Naive thymus-derived CD4-positive, alpha-beta T cell (primary cell): ENCODE measurements at regions not wholly inside any gene's neighbourhood (a gene's known extent, or its start where the extent isn't known, plus 50 kb on each side); places are given as distances from the start of the nearest gene placed in this dataset.

Experiments used
- ATAC-seq: fragments of 150-1000 bp; cut with Tn5 transposase; 2 replicates; pipeline ENCODE4 v1.10.0; 2021; ENCODE audit warnings: mild to moderate bottlenecking, moderate library complexity
- CTCF ChIA-PET: fragments of 350-600 bp; sonication (Branson Sonifier 250); formaldehyde crosslinking; loops from one replicate; lab custom pipeline; 2021; ENCODE audit warnings: antibody characterized with exemption; lab: Charles Lee
- POLR2A ChIA-PET: fragments of 350-600 bp; sonication (Branson Sonifier 250); formaldehyde crosslinking; loops from one replicate; lab custom pipeline; 2021; ENCODE audit warnings: antibody characterized with exemption, inconsistent platforms; lab: Charles Lee
- DNase-seq, 9 donors: peaks; one replicate each; pipeline versions ENCODE4 v3.0.0 to v3.0.0-alpha.2; 2020 to 2022; ENCODE audit warnings: mixed read lengths in 1 of 9
- H3K27ac ChIP-seq: one replicate; pipeline ENCODE4 v1.7.0; 2013; ENCODE audit warnings: mild to moderate bottlenecking, low read depth, low read length, moderate library complexity
- H3K27me3 ChIP-seq, 2 donors: one replicate each; pipeline ENCODE4 v1.7.0; 2013; ENCODE audit warnings: low read length in 2 of 2, mild to moderate bottlenecking in 2 of 2, moderate library complexity in 2 of 2; ENCODE audit not compliant: control insufficient read depth in 2 of 2, insufficient read depth in 2 of 2
- H3K36me3 ChIP-seq, 3 experiments: 1 replicate in 2 of 3; 2 replicates in 1 of 3; pipeline ENCODE4 v1.7.0; 2013; ENCODE audit warnings: low read length in 3 of 3, mild to moderate bottlenecking in 3 of 3, moderate library complexity in 1 of 3; ENCODE audit not compliant: insufficient read depth in 3 of 3, control insufficient read depth in 2 of 3
- H3K4me1 ChIP-seq, 2 donors: one replicate each; pipeline ENCODE4 v1.7.0; 2013; ENCODE audit warnings: low read length in 2 of 2, mild to moderate bottlenecking in 2 of 2, moderate library complexity in 1 of 2; ENCODE audit not compliant: control insufficient read depth in 2 of 2, insufficient read depth in 2 of 2
- H3K4me3 ChIP-seq: 2 replicates; pipeline ENCODE4 v1.7.0; 2013; ENCODE audit warnings: mild to moderate bottlenecking, low read length
- H3K9me3 ChIP-seq, 3 experiments: 1 replicate in 2 of 3; 2 replicates in 1 of 3; pipeline ENCODE4 v1.7.0; 2013; ENCODE audit warnings: low read length in 3 of 3; ENCODE audit not compliant: control insufficient read depth in 2 of 3
- H3K27ac Mint-ChIP-seq, 9 donors: one replicate each; pipeline ENCODE4 v1.8.0; 2020 to 2022; ENCODE audit warnings: mixed read lengths in 9 of 9, mild to moderate bottlenecking in 8 of 9, moderate library complexity in 5 of 9, inconsistent platforms in 2 of 9
- H3K27me3 Mint-ChIP-seq, 5 donors: one replicate each; pipeline ENCODE4 v1.8.0; 2021 to 2022; ENCODE audit warnings: mixed read lengths in 5 of 5, mild to moderate bottlenecking in 1 of 5
- H3K36me3 Mint-ChIP-seq, 5 donors: one replicate each; pipeline ENCODE4 v1.8.0; 2020 to 2022; ENCODE audit warnings: mixed read lengths in 5 of 5, mild to moderate bottlenecking in 3 of 5, inconsistent platforms in 1 of 5
- H3K4me1 Mint-ChIP-seq, 7 donors: one replicate each; pipeline ENCODE4 v1.8.0; 2020 to 2022; ENCODE audit warnings: mixed read lengths in 7 of 7, mild to moderate bottlenecking in 3 of 7, inconsistent platforms in 1 of 7
- H3K4me3 Mint-ChIP-seq, 10 donors: one replicate each; pipeline ENCODE4 v1.8.0; 2020 to 2022; ENCODE audit warnings: mild to moderate bottlenecking in 10 of 10, mixed read lengths in 10 of 10, moderate library complexity in 6 of 10, inconsistent platforms in 2 of 10
- H3K9me3 Mint-ChIP-seq, 11 donors: one replicate each; pipeline ENCODE4 v1.8.0; 2020 to 2022; ENCODE audit warnings: mixed read lengths in 11 of 11, mild to moderate bottlenecking in 4 of 11, inconsistent platforms in 1 of 11, moderate library complexity in 1 of 11
- intact Hi-C, 2 donors: fragments of 100-400 bp; cut with micrococcal nuclease; formaldehyde crosslinking; loops; one replicate each; pipeline ENCODE4 v1.15.1; 2023

- H3K9me3 ChIP-seq, result no peaks in the 10 kb centered on the region
- Mint-ChIP-seq H3K4me3 (peak overlapping the region in 8 of 10 donors; percentile 52 to 82 (median 66)), H3K4me1 (peaks cover 23 to 67% (median 40%) of the 10 kb centered on the region in 7 donors), H3K27me3 (no peaks in the 10 kb centered on the region), H3K36me3 (peaks cover 0 to 13% (median 0%) of the 10 kb centered on the region in 5 donors), H3K9me3 (peaks cover 0 to 6% (median 0%) of the 10 kb centered on the region in 11 donors), H3K27ac (peak overlapping the region; percentile 88 to 99 (median 97))
- POLR2A ChIA-PET, result interaction anchor here (0.6 to 1.9 kb wide), 12 partner anchors 12 to 239 kb away, joined by 3 to 20 read pairs (median 4); partner anchors contain the start of gene TNFAIP3
- DNase-seq, result peak in 2 of 9 donors; percentile 31 to 33
- peaks cover 26 to 37% of the 10 kb centered on the region in 2 donors for H3K4me1 ChIP-seq
- CTCF ChIA-PET, result interaction anchor here (0.6 to 4.1 kb wide), 27 partner anchors 8 to 636 kb away, joined by 3 to 37 read pairs (median 5); partner anchors contain the start of gene TNFAIP3
- ATAC-seq, result no peak
- intact Hi-C loops, result loop anchor here (1.0 to 5.0 kb wide), 14 partner anchors 9 to 401 kb away; partner anchors contain the start of gene TNFAIP3 (in 2 of the 2)
- no peaks in the 10 kb centered on the region for H3K36me3 ChIP-seq
- no peak overlapping the region for H3K4me3 ChIP-seq
- H3K27me3 ChIP-seq, result no peaks in the 10 kb centered on the region
- peak overlapping the region; percentile 79 for H3K27ac ChIP-seq
These were observed 158.6 kb upstream of the TNFAIP3 start for GRCh38 chr6:137708481-137708880.

GRCh38 chr6:137709424-137710236 lies 157.4 kb upstream of the TNFAIP3 start:
- H3K4me3 ChIP-seq, result no peak overlapping the region
- Mint-ChIP-seq H3K4me3 (peak overlapping the region in 7 of 10 donors; percentile 5 to 39 (median 19)), H3K9me3 (peaks cover 0 to 10% (median 0%) of the 10 kb centered on the region in 11 donors), H3K27ac (peak overlapping the region; percentile 69 to 99 (median 97)), H3K27me3 (no peaks in the 10 kb centered on the region), H3K36me3 (peaks cover 0 to 20% (median 0%) of the 10 kb centered on the region in 5 donors), H3K4me1 (peaks cover 28 to 75% (median 48%) of the 10 kb centered on the region in 7 donors)
- H3K27me3 ChIP-seq, result no peaks in the 10 kb centered on the region
- ATAC-seq, result no peak
- H3K27ac ChIP-seq, result peak overlapping the region; percentile 79
- DNase-seq, result peak in 1 of 9 donors; percentile 6
- H3K9me3 ChIP-seq, result no peaks in the 10 kb centered on the region
- intact Hi-C loops, result loop anchor here (2.0 to 10.0 kb wide), 4 partner anchors 59 to 1065 kb away; partner anchors contain the start of genes CCDC28A (in 1 of the 2) and HEBP2 (in 1 of the 2)
- no peaks in the 10 kb centered on the region for H3K36me3 ChIP-seq
- CTCF ChIA-PET, result interaction anchor here (0.5 to 4.1 kb wide), 11 partner anchors 89 to 593 kb away, joined by 3 to 37 read pairs (median 7); partner anchors contain the start of gene TNFAIP3
- peaks cover 26 to 38% of the 10 kb centered on the region in 2 donors for H3K4me1 ChIP-seq
- POLR2A ChIA-PET, result interaction anchor here (0.6 to 1.9 kb wide), 4 partner anchors 60 to 209 kb away, joined by 3 to 20 read pairs (median 4); partner anchors contain the start of gene TNFAIP3

- H3K4me1 Mint-ChIP-seq, result peaks cover 39 to 75% (median 62%) of the 10 kb centered on the region in 7 donors
- peaks cover 35 to 53% of the 10 kb centered on the region in 2 donors for H3K4me1 ChIP-seq
- POLR2A ChIA-PET, result interaction anchor here (0.7 to 1.5 kb wide), 3 partner anchors 82 to 155 kb away, joined by 3 to 8 read pairs (median 4); partner anchors contain the start of gene TNFAIP3
These were observed 155.1 kb upstream of the TNFAIP3 start for GRCh38 chr6:137711972-137712371.

GRCh38 chr6:137712587-137712986 lies 154.5 kb upstream of the TNFAIP3 start:
- Histone ChIP-seq H3K36me3 (no peaks in the 10 kb centered on the region), H3K4me3 (no peak overlapping the region), H3K27ac (no peak overlapping the region), H3K9me3 (no peaks in the 10 kb centered on the region), H3K4me1 (peaks cover 35 to 53% of the 10 kb centered on the region in 2 donors), H3K27me3 (no peaks in the 10 kb centered on the region)
- DNase-seq (no peak), ATAC-seq (no peak)
- Mint-ChIP-seq H3K36me3 (peaks cover 0 to 29% (median 5%) of the 10 kb centered on the region in 5 donors), H3K27ac (peak overlapping the region in 5 of 9 donors; percentile 26 to 93 (median 75)), H3K27me3 (no peaks in the 10 kb centered on the region), H3K4me3 (no peak overlapping the region), H3K4me1 (peaks cover 41 to 78% (median 65%) of the 10 kb centered on the region in 7 donors), H3K9me3 (peaks cover 0 to 13% (median 0%) of the 10 kb centered on the region in 11 donors)
- ChIA-PET CTCF (interaction anchor here (1.1 to 1.5 kb wide), 2 partner anchors 87 to 155 kb away, joined by 3 to 4 read pairs; partner anchors contain the start of gene TNFAIP3), POLR2A (interaction anchor here (1.3 to 1.5 kb wide), 2 partner anchors 82 to 155 kb away, joined by 4 to 8 read pairs; partner anchors contain the start of gene TNFAIP3)
- intact Hi-C loops, result loop anchor here in 1 of 2 donors (5.0 to 10.0 kb wide), 2 partner anchors 690 to 1062 kb away; partner anchors contain the start of genes CCDC28A and HEBP2

More at GRCh38 chr6:137711972-137712371, 155.1 kb upstream of the TNFAIP3 start:
- no peak overlapping the region for H3K4me3 ChIP-seq
- Mint-ChIP-seq H3K27me3 (no peaks in the 10 kb centered on the region), H3K4me3 (no peak overlapping the region), H3K36me3 (peaks cover 0 to 24% (median 0%) of the 10 kb centered on the region in 5 donors), H3K27ac (peak overlapping the region in 6 of 9 donors; percentile 2 to 99 (median 65)), H3K9me3 (peaks cover 0 to 13% (median 0%) of the 10 kb centered on the region in 11 donors)
- H3K27me3 ChIP-seq, result no peaks in the 10 kb centered on the region
- no peak for ATAC-seq
- CTCF ChIA-PET, result interaction anchor here (0.6 to 1.5 kb wide), 4 partner anchors 87 to 156 kb away, joined by 3 to 7 read pairs (median 4); partner anchors contain the start of gene TNFAIP3
- intact Hi-C loops, result loop anchor here in 1 of 2 donors (5.0 to 10.0 kb wide), 2 partner anchors 690 to 1063 kb away; partner anchors contain the start of genes CCDC28A and HEBP2
- no peak for DNase-seq
- H3K9me3 ChIP-seq, result no peaks in the 10 kb centered on the region
- no peaks in the 10 kb centered on the region for H3K36me3 ChIP-seq
- no peak overlapping the region for H3K27ac ChIP-seq

- H3K4me3 Mint-ChIP-seq, result peak overlapping the region in 6 of 10 donors; percentile 0 to 76 (median 26)
- DNase-seq (peak in 7 of 9 donors; percentile 60 to 90 (median 80)), ATAC-seq (peak; percentile 93)
- peaks cover 25 to 72% (median 40%) of the 10 kb centered on the region in 7 donors for H3K4me1 Mint-ChIP-seq
- no peaks in the 10 kb centered on the region for H3K27me3 ChIP-seq
- peak overlapping the region; percentile 65 for H3K27ac ChIP-seq
- H3K9me3 Mint-ChIP-seq, result peaks cover 0 to 15% (median 0%) of the 10 kb centered on the region in 11 donors
- H3K9me3 ChIP-seq, result no peaks in the 10 kb centered on the region
- intact Hi-C loops, result loop anchor here (1.0 to 10.0 kb wide), 6 partner anchors 21 to 1059 kb away; partner anchors contain the start of gene CCDC28A (in 1 of the 2)
- H3K4me1 ChIP-seq, result peaks cover 19 to 36% of the 10 kb centered on the region in 2 donors
- ChIA-PET CTCF (interaction anchor here (0.9 to 2.4 kb wide), 6 partner anchors 8 to 260 kb away, joined by 3 to 10 read pairs (median 4); partner anchors contain the start of gene TNFAIP3), POLR2A (interaction anchor here (0.6 to 2.4 kb wide), 5 partner anchors 11 to 155 kb away, joined by 3 to 10 read pairs (median 3); partner anchors contain the start of gene TNFAIP3)
- H3K27ac Mint-ChIP-seq, result peak overlapping the region; percentile 56 to 96 (median 93)
- H3K36me3 ChIP-seq, result no peaks in the 10 kb centered on the region
- H3K36me3 Mint-ChIP-seq, result peaks cover 0 to 33% (median 5%) of the 10 kb centered on the region in 5 donors
- no peak overlapping the region for H3K4me3 ChIP-seq
- H3K27me3 Mint-ChIP-seq, result no peaks in the 10 kb centered on the region
These were observed 151.4 kb upstream of the TNFAIP3 start for GRCh38 chr6:137715589-137716045.
